Epithelial cell of esophagus (primary cell): ENCODE measurements at regions not wholly inside any gene's neighbourhood (a gene's known extent, or its start where the extent isn't known, plus 50 kb on each side); places are given as distances from the start of the nearest gene placed in this dataset.

Experiments used
- DNase-seq: peaks from one replicate; pipeline ENCODE4 v3.0.0; 2010; ENCODE audit warnings: low read depth
- H3K4me3 ChIP-seq: 2 replicates; pipeline ENCODE4 v1.5.1; 2011; ENCODE audit warnings: mild to moderate bottlenecking, low read length, control low read depth
- TF ChIP-seq, protein P1 (sequence below): IDR thresholded peaks from 2 replicates; pipeline ENCODE4 v1.5.1; 2011; ENCODE audit warnings: low read depth, mild to moderate bottlenecking, low read length, control low read depth, inconsistent platforms; ENCODE audit not compliant: insufficient read depth; ENCODE audit errors: missing control alignments

DNA sequence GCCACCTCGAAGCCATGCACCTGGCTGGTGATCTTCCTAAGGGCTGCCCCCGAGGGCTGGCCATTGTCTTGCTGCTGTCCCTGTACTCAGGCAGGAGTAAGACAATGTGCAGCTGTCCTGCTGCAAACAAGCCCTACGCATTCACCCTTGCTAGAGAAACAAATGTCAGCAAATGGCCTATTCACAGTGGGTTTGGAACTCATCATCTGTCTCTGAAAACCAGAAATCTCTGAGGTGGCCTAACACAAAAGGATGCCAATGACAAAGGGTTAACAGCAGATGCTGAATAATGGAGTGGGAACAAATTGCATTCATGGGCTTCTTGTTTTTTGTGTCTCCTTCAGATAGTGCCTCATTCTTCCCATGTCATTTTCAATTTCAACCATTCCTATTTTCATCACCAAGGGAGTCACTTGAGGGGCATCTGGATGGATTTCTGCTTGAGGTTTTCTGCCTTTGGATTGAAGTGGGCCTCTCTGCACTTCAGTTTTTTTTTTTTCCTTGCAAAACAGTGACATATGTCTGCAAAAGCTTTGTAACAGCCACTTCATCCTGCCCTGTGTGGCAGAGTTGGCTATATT, 261.6 kb upstream of the VLDLR start:
- no peak overlapping the region for H3K4me3 ChIP-seq
- no peak for DNase-seq
- TF ChIP-seq, protein P1, sequence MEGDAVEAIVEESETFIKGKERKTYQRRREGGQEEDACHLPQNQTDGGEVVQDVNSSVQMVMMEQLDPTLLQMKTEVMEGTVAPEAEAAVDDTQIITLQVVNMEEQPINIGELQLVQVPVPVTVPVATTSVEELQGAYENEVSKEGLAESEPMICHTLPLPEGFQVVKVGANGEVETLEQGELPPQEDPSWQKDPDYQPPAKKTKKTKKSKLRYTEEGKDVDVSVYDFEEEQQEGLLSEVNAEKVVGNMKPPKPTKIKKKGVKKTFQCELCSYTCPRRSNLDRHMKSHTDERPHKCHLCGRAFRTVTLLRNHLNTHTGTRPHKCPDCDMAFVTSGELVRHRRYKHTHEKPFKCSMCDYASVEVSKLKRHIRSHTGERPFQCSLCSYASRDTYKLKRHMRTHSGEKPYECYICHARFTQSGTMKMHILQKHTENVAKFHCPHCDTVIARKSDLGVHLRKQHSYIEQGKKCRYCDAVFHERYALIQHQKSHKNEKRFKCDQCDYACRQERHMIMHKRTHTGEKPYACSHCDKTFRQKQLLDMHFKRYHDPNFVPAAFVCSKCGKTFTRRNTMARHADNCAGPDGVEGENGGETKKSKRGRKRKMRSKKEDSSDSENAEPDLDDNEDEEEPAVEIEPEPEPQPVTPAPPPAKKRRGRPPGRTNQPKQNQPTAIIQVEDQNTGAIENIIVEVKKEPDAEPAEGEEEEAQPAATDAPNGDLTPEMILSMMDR = no peak

DNA sequence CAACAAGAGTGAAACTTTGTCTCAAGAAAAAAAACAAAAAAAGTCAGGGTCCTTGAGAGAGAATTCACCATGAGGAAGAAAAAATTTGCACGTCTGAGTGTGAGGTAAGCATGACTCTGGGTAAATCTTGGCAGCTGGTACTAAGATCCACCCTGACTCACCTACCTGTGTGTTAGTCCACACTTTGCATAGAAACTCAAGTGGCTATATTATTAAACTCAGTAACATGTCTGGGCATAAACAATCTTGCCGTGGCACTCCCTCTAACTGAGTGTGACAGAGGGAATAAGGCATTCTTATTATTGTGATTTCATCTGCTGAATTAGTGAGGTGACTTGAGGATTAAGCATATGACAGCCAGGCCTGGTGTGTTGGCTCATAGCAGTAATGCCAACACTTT, 259.4 kb upstream of the VLDLR start:
- peak; percentile 98 for DNase-seq
- TF ChIP-seq, protein P1 = no peak
- no peak overlapping the region for H3K4me3 ChIP-seq

DNA sequence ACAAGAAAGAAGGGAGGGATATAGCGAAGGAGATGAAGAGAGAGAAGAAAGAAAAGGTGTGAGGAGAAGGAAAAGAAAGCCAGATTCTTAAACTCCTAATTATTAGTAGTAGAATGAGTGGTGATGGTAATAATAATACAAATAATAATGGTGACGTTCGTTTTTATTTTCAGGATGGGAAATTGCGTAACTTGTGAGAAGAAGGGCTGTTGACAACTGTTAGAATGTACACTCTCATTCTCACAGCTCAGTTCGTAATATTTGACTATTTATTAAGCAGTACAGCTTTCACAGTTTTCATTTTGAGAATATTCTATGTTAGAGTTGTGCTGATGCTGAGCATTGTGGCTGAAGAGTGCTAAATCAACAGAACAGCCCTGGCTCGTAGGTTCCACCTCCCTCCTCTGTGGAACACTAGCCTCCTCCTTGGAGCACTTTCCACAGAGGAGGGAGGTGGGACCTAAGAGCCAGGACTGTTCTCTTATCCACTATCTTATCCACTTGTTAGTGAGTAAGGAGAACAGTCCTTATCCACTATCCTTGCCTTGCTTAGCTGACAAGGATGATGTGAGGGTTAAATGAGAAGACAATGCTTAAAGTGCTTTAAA, 258.3 kb upstream of the VLDLR start:
- DNase-seq = no peak
- no peak overlapping the region for H3K4me3 ChIP-seq
- TF ChIP-seq, protein P1 = no peak

DNA sequence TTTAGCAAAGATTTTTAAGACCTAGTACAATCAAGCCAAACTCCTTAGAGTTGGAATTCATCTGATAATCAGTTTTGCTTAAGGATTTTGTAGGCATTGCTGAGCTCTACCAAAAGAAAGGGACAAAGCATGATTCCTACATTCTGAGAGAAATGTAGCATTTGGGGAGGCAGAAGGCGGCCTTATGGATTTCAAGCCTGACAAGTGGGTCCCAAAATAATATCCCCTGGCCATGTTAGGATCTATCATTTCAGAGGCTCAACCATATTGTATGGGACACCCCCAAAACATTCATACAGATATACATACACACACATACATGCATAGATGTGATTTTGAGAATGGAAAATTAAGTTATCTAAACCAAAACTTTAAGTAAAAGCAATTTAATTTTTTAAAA, 257.8 kb upstream of the VLDLR start:
- H3K4me3 ChIP-seq = no peak overlapping the region
- DNase-seq = no peak
- TF ChIP-seq, protein P1 = no peak

DNA sequence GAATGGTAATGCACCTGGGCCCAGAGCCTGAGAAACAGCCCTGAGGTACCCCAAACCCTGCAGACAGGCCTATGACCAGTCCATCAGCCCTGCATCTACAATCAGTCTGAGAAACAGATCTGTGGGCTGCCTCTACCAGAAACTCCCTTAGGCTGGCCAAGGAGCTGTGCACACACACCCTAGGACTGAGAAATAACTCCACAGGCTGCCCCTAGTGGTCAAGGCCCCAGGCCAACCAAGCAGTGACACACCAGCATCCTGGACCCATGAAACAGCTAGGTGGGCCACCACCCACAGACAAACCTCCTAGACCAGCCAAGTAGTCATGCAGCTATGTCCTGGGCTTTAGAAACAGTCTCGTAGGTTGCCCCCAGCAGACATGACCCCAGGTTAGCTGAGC, 253.6 kb upstream of the VLDLR start:
- H3K4me3 ChIP-seq = no peak overlapping the region
- DNase-seq = no peak
- TF ChIP-seq, protein P1 = no peak

DNA sequence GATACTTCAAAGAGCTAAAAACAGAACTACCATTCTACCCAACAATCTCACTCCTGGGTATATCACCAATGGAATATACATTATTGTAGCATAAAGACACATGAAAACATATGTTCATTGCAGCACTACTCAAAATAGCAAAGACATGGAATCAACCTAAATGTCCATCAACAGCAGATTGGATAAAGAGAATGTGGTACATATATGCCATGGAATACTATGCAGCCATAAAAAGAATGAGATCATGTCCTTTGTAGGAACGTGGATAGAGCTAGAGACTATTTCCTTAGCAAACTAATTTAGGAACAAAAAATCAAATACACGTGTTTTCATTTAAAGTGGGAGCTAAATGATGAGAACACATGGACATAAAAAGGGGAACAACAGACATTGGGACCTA, 247.9 kb upstream of the VLDLR start:
- no peak for DNase-seq
- TF ChIP-seq, protein P1 = no peak
- no peak overlapping the region for H3K4me3 ChIP-seq

DNA sequence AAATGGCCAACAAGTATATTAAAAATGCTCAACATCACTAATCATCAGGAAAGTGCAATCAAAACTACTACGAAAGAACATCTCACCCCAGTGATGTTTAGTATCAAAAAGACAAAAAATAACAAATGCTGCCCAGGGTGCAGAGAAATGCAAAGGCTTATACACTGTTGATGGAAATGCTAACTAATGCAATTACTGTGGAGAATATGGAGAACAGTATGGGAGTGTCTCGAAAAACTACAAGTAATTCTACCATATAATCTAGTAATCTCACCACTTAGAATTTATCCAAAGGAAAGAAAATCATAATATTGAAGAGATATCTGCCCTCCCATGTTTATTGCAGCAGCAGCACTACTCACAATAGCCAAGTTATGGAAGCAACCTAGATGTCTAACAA, 246.5 kb upstream of the VLDLR start:
- TF ChIP-seq, protein P1 = no peak
- DNase-seq = no peak
- no peak overlapping the region for H3K4me3 ChIP-seq
